BE2C (cell line): ENCODE measurements at regions not wholly inside any gene's neighbourhood (a gene's known extent, or its start where the extent isn't known, plus 50 kb on each side); places are given as distances from the start of the nearest gene placed in this dataset.
"Not testable (repeated sequence)": the region's sequence is repeated elsewhere in the genome, so short reads cannot be mapped to it uniquely, and the experiment has no call there.

Experiments
- DNase-seq: peaks from one replicate; pipeline ENCODE4 v3.0.0-alpha.2; 2020
- H3K27me3 ChIP-seq: fragments of 250-450 bp; sonication (Bioruptor Pico); 2 replicates; pipeline ENCODE4 v1.5.1; 2020; ENCODE audit warnings: mild to moderate bottlenecking
- H3K36me3 ChIP-seq: fragments of 250-450 bp; sonication (Bioruptor Pico); 2 replicates; pipeline ENCODE4 v1.5.1; 2020; ENCODE audit warnings: mild to moderate bottlenecking
- H3K4me1 ChIP-seq: fragments of 250-450 bp; sonication (Bioruptor Pico); 2 replicates; pipeline ENCODE4 v1.5.1; 2020
- H3K4me3 ChIP-seq: 2 replicates; pipeline ENCODE4 v1.5.1; 2011; ENCODE audit warnings: low read depth, low read length
- H3K9me3 ChIP-seq: fragments of 250-450 bp; sonication (Bioruptor Pico); 2 replicates; pipeline ENCODE4 v1.5.1; 2020
- TF ChIP-seq, protein P1 (sequence below): IDR thresholded peaks from 2 replicates; pipeline ENCODE4 v1.5.1; 2012; ENCODE audit warnings: mild to moderate bottlenecking, low read depth, low read length

DNA sequence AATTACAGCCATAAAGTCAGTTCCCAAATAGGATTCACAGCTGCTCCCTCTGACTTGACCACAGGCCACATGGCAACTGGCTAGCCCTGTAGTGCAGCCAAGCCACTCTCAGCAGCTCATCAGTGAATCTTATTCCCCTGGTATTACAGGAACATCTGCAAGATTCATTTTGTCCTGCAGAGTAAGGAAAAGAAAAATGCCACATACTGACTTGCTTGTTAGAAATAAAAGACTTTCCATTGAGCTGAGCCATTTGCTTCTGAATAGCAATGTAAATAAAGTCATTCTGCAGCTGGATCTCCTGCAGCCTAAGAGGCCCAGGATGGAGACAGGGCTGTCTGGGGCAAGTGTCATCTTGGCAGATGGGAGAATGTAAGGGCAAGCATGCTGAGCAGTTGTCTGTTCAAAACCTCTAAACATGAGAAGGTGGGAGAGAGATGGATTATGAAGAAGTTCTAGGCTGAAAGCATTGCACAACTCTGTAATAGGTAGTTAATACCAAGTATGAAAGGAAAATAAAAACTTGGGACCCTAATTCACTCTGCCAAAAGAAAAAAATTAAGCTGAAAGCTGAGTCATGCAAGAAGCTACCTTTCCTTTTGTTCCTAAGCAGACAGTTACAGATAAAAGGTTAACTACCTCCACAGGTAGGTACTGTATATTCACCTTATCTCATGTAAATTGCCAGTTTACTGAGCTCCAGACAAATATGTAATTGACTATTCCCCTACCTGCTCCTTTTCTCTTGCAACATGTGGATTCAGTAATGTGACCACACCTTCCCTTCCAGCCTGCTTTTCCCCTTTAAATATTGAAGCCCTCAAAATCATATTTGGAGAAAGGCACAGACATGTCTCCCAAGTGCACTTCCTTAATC, 244.4 kb upstream of the RAI14 start:
- H3K36me3 ChIP-seq, result no peaks in the 10 kb centered on the region
- H3K4me3 ChIP-seq, result no peak overlapping the region
- no peaks in the 10 kb centered on the region for H3K4me1 ChIP-seq
- no peak for DNase-seq
- peaks cover 6% of the 10 kb centered on the region; the same call in 1 of the 2 replicates for H3K27me3 ChIP-seq
- TF ChIP-seq, protein P1, sequence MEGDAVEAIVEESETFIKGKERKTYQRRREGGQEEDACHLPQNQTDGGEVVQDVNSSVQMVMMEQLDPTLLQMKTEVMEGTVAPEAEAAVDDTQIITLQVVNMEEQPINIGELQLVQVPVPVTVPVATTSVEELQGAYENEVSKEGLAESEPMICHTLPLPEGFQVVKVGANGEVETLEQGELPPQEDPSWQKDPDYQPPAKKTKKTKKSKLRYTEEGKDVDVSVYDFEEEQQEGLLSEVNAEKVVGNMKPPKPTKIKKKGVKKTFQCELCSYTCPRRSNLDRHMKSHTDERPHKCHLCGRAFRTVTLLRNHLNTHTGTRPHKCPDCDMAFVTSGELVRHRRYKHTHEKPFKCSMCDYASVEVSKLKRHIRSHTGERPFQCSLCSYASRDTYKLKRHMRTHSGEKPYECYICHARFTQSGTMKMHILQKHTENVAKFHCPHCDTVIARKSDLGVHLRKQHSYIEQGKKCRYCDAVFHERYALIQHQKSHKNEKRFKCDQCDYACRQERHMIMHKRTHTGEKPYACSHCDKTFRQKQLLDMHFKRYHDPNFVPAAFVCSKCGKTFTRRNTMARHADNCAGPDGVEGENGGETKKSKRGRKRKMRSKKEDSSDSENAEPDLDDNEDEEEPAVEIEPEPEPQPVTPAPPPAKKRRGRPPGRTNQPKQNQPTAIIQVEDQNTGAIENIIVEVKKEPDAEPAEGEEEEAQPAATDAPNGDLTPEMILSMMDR, result no peak
- no peaks in the 10 kb centered on the region for H3K9me3 ChIP-seq

- H3K36me3 ChIP-seq, result no peaks in the 10 kb centered on the region
- DNase-seq, result no peak
- H3K4me1 ChIP-seq, result no peaks in the 10 kb centered on the region
- no peaks in the 10 kb centered on the region for H3K9me3 ChIP-seq
- H3K27me3 ChIP-seq, result peaks cover 6% of the 10 kb centered on the region; the same call in 1 of the 2 replicates
- H3K4me3 ChIP-seq, result no peak overlapping the region
- TF ChIP-seq, protein P1, result no peak
Observed at GRCh38 chr5:34412736-34413135, 243.4 kb upstream of the RAI14 start.

DNA sequence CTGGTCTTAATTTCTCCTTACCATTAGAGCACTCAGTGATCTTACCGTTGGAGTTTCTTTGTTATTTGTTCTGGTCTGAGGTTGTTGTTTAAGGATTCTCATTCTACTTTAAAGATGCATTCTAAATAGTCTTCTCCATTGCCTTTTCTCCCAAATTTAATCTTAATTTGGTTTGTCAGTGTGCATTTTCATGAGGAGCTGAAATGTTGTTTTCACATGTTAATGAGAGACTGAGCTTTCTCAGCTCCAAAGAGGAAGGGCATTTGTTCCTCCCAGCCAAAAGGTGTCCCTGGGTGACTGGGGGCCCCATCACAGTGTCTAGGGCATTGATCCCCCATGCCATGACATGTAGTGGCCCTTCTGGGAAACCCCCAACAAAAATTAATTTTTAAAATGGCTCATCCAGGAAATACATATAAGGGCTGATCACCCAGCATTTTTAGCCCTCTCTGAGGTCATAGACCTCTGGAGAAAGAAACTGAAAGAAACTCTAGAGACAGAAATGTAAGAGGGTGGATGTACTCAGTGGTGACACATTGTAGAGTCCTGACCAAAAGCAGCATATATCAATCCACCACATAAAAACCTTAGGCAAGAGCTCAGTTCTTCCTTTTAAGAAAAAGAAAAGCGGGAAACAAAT, 240.4 kb upstream of the RAI14 start:
- H3K9me3 ChIP-seq, result no peaks in the 10 kb centered on the region
- no peaks in the 10 kb centered on the region for H3K4me1 ChIP-seq
- H3K36me3 ChIP-seq, result no peaks in the 10 kb centered on the region
- DNase-seq, result no peak
- no peak overlapping the region for H3K4me3 ChIP-seq
- H3K27me3 ChIP-seq, result peaks cover 6% of the 10 kb centered on the region; the same call in 1 of the 2 replicates
- TF ChIP-seq, protein P1, result no peak

- no peaks in the 10 kb centered on the region for H3K36me3 ChIP-seq
- peaks cover 6% of the 10 kb centered on the region; the same call in 1 of the 2 replicates for H3K27me3 ChIP-seq
- H3K9me3 ChIP-seq, result no peaks in the 10 kb centered on the region
- no peak for DNase-seq
- H3K4me3 ChIP-seq, result no peak overlapping the region
- H3K4me1 ChIP-seq, result no peaks in the 10 kb centered on the region
- TF ChIP-seq, protein P1, result no peak
Observed at GRCh38 chr5:34416501-34417008, 239.6 kb upstream of the RAI14 start.

DNA sequence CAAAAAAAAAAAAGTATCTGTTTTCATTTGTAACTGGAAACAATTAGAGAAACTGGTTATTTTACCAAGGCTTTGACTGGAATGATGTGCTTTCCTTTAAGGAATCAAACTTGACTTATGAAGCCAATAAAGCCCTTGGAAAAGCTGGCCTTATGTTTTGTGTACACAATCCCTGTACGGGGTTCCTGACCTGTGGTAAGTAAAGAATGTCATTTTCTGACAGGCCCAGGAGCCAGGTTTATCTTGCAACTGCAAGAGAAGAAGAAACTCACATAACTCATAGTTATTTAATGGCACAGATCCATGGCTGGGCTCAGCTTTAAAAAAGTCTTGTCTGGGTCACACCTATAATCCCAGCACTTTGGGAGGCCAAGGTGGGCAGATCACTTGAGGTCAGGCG, 235.9 kb upstream of the RAI14 start:
- not testable (repeated sequence) for H3K9me3 ChIP-seq, H3K4me1 ChIP-seq, DNase-seq, H3K36me3 ChIP-seq, H3K27me3 ChIP-seq, H3K4me3 ChIP-seq

DNA sequence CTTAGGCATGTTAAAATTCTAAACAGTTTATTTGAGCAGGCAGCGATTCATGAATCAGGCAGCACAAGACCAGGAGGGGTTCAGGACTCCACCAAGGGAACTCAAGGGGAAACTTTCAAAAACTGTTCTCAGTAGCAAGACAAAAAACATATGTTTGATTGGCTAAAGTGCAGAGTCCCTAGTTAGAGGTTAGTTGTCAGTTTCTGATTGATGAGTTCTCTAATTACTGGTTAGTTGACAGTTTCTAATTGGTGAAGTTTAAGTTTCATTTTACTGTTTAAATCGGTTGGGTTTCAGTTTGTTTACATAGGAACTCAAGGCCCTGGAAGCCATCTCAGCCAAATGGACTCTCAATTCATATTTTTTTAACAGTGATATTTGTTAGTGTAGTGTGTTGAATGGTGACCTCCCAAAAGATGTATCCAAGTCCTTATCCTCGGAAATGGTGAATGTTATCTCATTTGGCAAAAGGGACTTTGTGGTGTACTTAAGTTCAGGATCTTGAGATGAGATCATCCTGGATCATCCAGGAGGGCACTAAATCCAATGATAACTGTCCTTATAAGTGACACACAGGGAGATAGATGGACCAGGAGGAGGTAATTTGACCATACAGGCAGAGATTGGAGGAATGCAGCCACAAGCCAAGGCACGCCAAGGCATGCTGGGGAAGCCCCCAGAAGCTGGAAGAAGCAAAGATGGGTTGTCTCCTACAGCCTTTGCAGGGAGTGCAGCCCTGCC, 219.2 kb upstream of the RAI14 start:
- DNase-seq, result no peak
- Histone ChIP-seq H3K4me3 (no peak overlapping the region), H3K27me3 (no peaks in the 10 kb centered on the region), H3K9me3 (no peaks in the 10 kb centered on the region), H3K36me3 (no peaks in the 10 kb centered on the region), H3K4me1 (no peaks in the 10 kb centered on the region)
- TF ChIP-seq, protein P1, result no peak
